GM23248 (cell line): ENCODE measurements at regions not wholly inside any gene's neighbourhood (a gene's known extent, or its start where the extent isn't known, plus 50 kb on each side); places are given as distances from the start of the nearest gene placed in this dataset.

Experiments used
- EZH2 ChIP-seq: fragments of 200-600 bp; sonication (generic); IDR thresholded peaks from 2 replicates; pipeline ENCODE4 v1.6.1; 2018; ENCODE audit warnings: antibody characterized with exemption, mild to moderate bottlenecking; ENCODE audit not compliant: insufficient read depth, poor library complexity, severe bottlenecking
- EZH2phosphoT487 ChIP-seq: fragments of 200-600 bp; sonication (generic); IDR thresholded peaks from 2 replicates; pipeline ENCODE4 v1.6.1; 2018; ENCODE audit warnings: antibody characterized with exemption, moderate library complexity, mild to moderate bottlenecking, low read depth; ENCODE audit not compliant: insufficient read depth

GRCh38 chr7:25759748-25760147, 392.2 kb upstream of the NFE2L3 start:
- TF ChIP-seq EZH2 (no peak), EZH2phosphoT487 (no peak)
